GM12878 (cell line): ENCODE measurements at regions not wholly inside any gene's neighbourhood (a gene's known extent, or its start where the extent isn't known, plus 50 kb on each side); places are given as distances from the start of the nearest gene placed in this dataset.

Experiments
- CBX5 ChIP-seq: sonication (generic); IDR thresholded peaks from 2 replicates; pipeline ENCODE4 v1.6.1; 2016; ENCODE audit warnings: low read depth, moderate library complexity, mild to moderate bottlenecking, inconsistent platforms
- EZH2 ChIP-seq: IDR thresholded peaks from 2 replicates; pipeline ENCODE4 v1.6.1; 2012; ENCODE audit warnings: low read depth, mild to moderate bottlenecking, control low read depth, inconsistent platforms, low read length, borderline replicate concordance; ENCODE audit not compliant: control insufficient read depth
- POLR2A ChIP-seq: IDR thresholded peaks from 2 replicates; pipeline ENCODE4 v1.6.1; 2011; ENCODE audit warnings: low read depth, mild to moderate bottlenecking, low read length
- SMC3 ChIP-seq: IDR thresholded peaks from 2 replicates; pipeline ENCODE4 v1.6.1; 2011; ENCODE audit warnings: low read length, improper control_type of control experiment, borderline replicate concordance
- ZNF217 ChIP-seq: fragments of 450-650 bp; IDR thresholded peaks from 2 replicates; pipeline ENCODE4 v1.6.1; 2017; ENCODE audit warnings: antibody characterized with exemption, mild to moderate bottlenecking
- TF ChIP-seq, protein P1 (sequence below): IDR thresholded peaks from 2 replicates; pipeline ENCODE4 v1.6.1; 2012; ENCODE audit warnings: low read depth, low read length, improper control_type of control experiment
- TF ChIP-seq, protein P2 (sequence below), 3 experiments: IDR thresholded peaks in 2 of 3; conservative IDR thresholded peaks in 1 of 3; 2 replicates each; pipeline ENCODE4 v1.5.1; 2011; ENCODE audit warnings: low read depth in 3 of 3, low read length in 3 of 3, mild to moderate bottlenecking in 3 of 3, control low read depth in 2 of 3, moderate library complexity in 2 of 3, inconsistent platforms in 1 of 3, mixed read lengths in 1 of 3; ENCODE audit not compliant: control insufficient read depth in 2 of 3, insufficient read depth in 1 of 3; ENCODE audit errors: extremely low read depth in 1 of 3
- TF ChIP-seq, protein P3 (sequence below): fragments of 450-650 bp; IDR thresholded peaks from 2 replicates; pipeline ENCODE4 v1.6.1; 2014; ENCODE audit warnings: mild to moderate bottlenecking

DNA sequence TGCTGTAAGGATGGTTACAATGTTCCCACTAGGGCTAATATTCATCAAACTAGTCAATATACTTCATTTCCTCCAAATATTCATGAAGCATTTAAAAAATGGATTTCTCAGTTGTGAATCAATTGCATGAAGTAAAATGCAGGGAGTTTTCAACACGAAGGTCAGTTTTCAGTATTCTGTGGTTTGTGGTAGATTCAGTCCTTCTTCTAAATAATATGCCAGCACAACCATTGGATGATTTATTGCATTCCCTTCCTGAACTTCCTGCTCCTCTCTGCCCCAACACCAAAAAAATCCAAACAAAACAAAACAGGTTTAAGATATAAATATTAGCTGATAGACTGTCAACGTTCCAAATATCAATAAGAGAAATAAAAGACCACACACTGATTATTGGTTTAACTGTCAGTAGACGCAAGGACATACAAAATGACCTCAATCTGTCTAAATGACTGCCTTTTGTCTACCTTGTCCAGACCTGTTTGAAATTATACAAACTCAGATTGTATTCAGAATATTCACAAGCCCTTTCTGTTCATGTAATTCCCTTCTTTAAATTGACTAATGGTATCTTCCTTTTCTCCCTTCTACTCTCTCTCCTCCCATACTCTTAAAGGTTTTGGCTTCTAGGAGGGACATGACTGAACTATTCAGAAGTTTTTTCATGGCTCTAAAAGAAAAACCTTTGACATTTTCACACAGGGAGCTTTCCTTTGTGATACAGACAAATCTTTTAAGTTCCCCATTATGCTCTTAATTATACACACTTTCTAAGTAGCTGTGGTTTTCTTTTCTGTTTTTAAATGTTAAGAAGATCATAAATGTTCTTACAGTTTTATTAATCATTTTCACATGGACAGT, 92.6 kb upstream of the STT3B start:
- TF ChIP-seq, protein P1, sequence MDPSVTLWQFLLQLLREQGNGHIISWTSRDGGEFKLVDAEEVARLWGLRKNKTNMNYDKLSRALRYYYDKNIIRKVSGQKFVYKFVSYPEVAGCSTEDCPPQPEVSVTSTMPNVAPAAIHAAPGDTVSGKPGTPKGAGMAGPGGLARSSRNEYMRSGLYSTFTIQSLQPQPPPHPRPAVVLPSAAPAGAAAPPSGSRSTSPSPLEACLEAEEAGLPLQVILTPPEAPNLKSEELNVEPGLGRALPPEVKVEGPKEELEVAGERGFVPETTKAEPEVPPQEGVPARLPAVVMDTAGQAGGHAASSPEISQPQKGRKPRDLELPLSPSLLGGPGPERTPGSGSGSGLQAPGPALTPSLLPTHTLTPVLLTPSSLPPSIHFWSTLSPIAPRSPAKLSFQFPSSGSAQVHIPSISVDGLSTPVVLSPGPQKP: no peak
- TF ChIP-seq, protein P2, sequence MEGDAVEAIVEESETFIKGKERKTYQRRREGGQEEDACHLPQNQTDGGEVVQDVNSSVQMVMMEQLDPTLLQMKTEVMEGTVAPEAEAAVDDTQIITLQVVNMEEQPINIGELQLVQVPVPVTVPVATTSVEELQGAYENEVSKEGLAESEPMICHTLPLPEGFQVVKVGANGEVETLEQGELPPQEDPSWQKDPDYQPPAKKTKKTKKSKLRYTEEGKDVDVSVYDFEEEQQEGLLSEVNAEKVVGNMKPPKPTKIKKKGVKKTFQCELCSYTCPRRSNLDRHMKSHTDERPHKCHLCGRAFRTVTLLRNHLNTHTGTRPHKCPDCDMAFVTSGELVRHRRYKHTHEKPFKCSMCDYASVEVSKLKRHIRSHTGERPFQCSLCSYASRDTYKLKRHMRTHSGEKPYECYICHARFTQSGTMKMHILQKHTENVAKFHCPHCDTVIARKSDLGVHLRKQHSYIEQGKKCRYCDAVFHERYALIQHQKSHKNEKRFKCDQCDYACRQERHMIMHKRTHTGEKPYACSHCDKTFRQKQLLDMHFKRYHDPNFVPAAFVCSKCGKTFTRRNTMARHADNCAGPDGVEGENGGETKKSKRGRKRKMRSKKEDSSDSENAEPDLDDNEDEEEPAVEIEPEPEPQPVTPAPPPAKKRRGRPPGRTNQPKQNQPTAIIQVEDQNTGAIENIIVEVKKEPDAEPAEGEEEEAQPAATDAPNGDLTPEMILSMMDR (IDR thresholded peaks at IDR 0.05 in 2 of 3, conservative IDR thresholded peaks at IDR 0.05 in 1 of 3; ENCODE audit: control insufficient read depth in 2 of 3, extremely low read depth in 1 of 3, insufficient read depth in 1 of 3, low read depth in 3 of 3, low read length in 3 of 3): no peak
- TF ChIP-seq POLR2A (no peak), EZH2 (no peak), SMC3 (no peak), CBX5 (no peak), ZNF217 (no peak)
- TF ChIP-seq, protein P3, sequence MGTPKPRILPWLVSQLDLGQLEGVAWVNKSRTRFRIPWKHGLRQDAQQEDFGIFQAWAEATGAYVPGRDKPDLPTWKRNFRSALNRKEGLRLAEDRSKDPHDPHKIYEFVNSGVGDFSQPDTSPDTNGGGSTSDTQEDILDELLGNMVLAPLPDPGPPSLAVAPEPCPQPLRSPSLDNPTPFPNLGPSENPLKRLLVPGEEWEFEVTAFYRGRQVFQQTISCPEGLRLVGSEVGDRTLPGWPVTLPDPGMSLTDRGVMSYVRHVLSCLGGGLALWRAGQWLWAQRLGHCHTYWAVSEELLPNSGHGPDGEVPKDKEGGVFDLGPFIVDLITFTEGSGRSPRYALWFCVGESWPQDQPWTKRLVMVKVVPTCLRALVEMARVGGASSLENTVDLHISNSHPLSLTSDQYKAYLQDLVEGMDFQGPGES: no peak
